BLaER1 treated with 17β-estradiol and CSF1 and Interleukin-3, amounts not matched to agents 10 nM and 100 nM (cell line): ENCODE measurements at regions not wholly inside any gene's neighbourhood (a gene's known extent, or its start where the extent isn't known, plus 50 kb on each side); places are given as distances from the start of the nearest gene placed in this dataset.
A peak's percentile ranks its signal among the peaks of the same experiment; 100 is the strongest.

Experiments
- H3K27ac ChIP-seq, 11 experiments: shearing (Covaris generic); formaldehyde crosslinking; 2 replicates each; pipeline ENCODE4 v1.8.1; 2022
- H3K27me3 ChIP-seq, 11 experiments: shearing (Covaris generic); formaldehyde crosslinking; 2 replicates each; pipeline ENCODE4 v1.8.1; 2022
- H3K36me3 ChIP-seq, 11 experiments: shearing (Covaris generic); formaldehyde crosslinking; 2 replicates each; pipeline ENCODE4 v1.8.1; 2022
- H3K4me1 ChIP-seq, 10 experiments: shearing (Covaris generic); formaldehyde crosslinking; 2 replicates each; pipeline ENCODE4 v1.8.1; 2022
- H3K4me2 ChIP-seq, 11 experiments: shearing (Covaris generic); formaldehyde crosslinking; 2 replicates each; pipeline ENCODE4 v1.8.1; 2022
- H3K4me3 ChIP-seq, 10 experiments: shearing (Covaris generic); formaldehyde crosslinking; 2 replicates each; pipeline ENCODE4 v1.8.1; 2022
- H3K9ac ChIP-seq, 11 experiments: shearing (Covaris generic); formaldehyde crosslinking; 2 replicates each; pipeline ENCODE4 v1.8.1; 2022
- H3K9me3 ChIP-seq, 11 experiments: shearing (Covaris generic); formaldehyde crosslinking; replicated peaks in 1 of 11; 2 replicates each; pipeline ENCODE4 v1.8.1; 2022
- H4K20me1 ChIP-seq, 11 experiments: shearing (Covaris generic); formaldehyde crosslinking; 2 replicates each; pipeline ENCODE4 v1.8.1; 2022
- Cebpa-rat ChIP-seq, 11 experiments: shearing (Covaris generic); IDR thresholded peaks; 2 replicates each; pipeline ENCODE4 v1.8.1; 2022

DNA sequence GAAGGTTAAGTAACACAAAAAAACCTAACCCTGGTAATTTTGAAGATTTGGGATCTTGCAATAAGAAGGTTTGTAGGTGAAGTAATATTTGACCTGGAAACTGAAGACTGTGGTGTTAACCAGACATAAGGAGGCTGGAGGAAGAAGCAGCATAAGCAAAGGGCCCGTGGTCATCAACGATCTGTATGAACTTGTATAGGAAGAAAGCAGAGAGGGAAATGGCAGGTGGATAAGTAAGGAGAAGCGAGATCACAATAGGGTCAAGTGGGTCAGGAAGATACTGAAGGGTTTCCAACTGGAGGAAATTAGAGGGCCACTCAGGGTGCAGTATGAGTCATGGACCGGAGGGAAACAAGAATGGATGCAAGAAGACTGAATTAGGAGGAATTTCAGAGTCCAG is 103.8 kb upstream of the SORBS2 start:
- Histone ChIP-seq H3K36me3 (no peaks in the 10 kb centered on the region), H3K9ac (no peak overlapping the region), H4K20me1 (no peaks in the 10 kb centered on the region; a peak in 1 of 22 replicates), H3K4me3 (no peak overlapping the region), H3K4me1 (peaks cover 0 to 1% (median 0%) of the 10 kb centered on the region in 10 experiments; a peak in 1 of 20 replicates), H3K9me3 (no peaks in the 10 kb centered on the region), H3K27ac (no peak overlapping the region), H3K27me3 (no peaks in the 10 kb centered on the region), H3K4me2 (no peak overlapping the region)
- no peak for TF ChIP-seq Cebpa-rat (IDR thresholded peaks at IDR 0.05)

- H3K36me3 ChIP-seq = no peaks in the 10 kb centered on the region
- H4K20me1 ChIP-seq = no peaks in the 10 kb centered on the region; a peak in 1 of 22 replicates
- no peak overlapping the region for H3K4me3 ChIP-seq
- no peak overlapping the region for H3K4me2 ChIP-seq
- no peaks in the 10 kb centered on the region for H3K9me3 ChIP-seq
- H3K9ac ChIP-seq = no peak overlapping the region
- H3K27ac ChIP-seq = no peak overlapping the region
- no peaks in the 10 kb centered on the region for H3K27me3 ChIP-seq
- no peak for TF ChIP-seq Cebpa-rat (IDR thresholded peaks at IDR 0.05)
- H3K4me1 ChIP-seq = peaks cover 0 to 5% (median 1%) of the 10 kb centered on the region in 10 experiments; a peak in 10 of 20 replicates
Measured at GRCh38 chr4:185916231-185916630, 104.2 kb upstream of the SORBS2 start.

GRCh38 chr4:185916683-185917082 is 104.7 kb upstream of the SORBS2 start:
- no peaks in the 10 kb centered on the region for H3K27me3 ChIP-seq
- H3K9ac ChIP-seq = no peak overlapping the region
- peaks cover 3 to 9% (median 6%) of the 10 kb centered on the region in 10 experiments for H3K4me1 ChIP-seq
- TF ChIP-seq Cebpa-rat (IDR thresholded peaks at IDR 0.05) = no peak
- no peaks in the 10 kb centered on the region for H4K20me1 ChIP-seq
- no peak overlapping the region for H3K4me2 ChIP-seq
- no peak overlapping the region for H3K4me3 ChIP-seq
- H3K27ac ChIP-seq = no peak overlapping the region
- H3K36me3 ChIP-seq = no peaks in the 10 kb centered on the region
- H3K9me3 ChIP-seq = no peaks in the 10 kb centered on the region

DNA sequence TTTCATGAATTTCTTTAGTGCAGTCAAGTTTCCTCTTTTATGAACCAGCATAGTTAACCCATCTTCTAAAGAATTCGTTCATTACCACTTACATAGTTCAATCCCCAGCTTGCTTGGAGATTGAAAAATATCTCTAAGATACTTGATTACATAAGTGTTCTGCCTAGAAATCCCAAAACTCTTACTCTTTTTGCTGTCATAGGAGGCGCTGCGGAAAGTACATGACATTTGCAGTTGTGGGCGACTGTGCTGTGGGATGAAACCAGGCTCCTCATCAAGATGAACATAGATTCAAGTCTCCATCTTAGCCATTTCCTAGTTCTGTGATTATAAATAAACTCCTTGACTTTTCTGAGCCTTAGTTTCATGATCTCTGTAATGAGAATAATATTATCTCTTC is 107.1 kb upstream of the SORBS2 start:
- TF ChIP-seq Cebpa-rat (IDR thresholded peaks at IDR 0.05) = no peak
- no peak overlapping the region for H3K9ac ChIP-seq
- no peak overlapping the region for H3K4me3 ChIP-seq
- no peak overlapping the region for H3K27ac ChIP-seq
- H3K4me2 ChIP-seq = no peak overlapping the region
- no peaks in the 10 kb centered on the region for H4K20me1 ChIP-seq
- H3K9me3 ChIP-seq = peaks cover 0 to 3% (median 0%) of the 10 kb centered on the region in 11 experiments; a peak in 1 of 22 replicates
- H3K36me3 ChIP-seq = no peaks in the 10 kb centered on the region
- H3K4me1 ChIP-seq = peaks cover 10 to 20% (median 13%) of the 10 kb centered on the region in 10 experiments
- H3K27me3 ChIP-seq = no peaks in the 10 kb centered on the region

GRCh38 chr4:185920171-185920570 is 108.2 kb upstream of the SORBS2 start:
- Histone ChIP-seq H3K27me3 (no peaks in the 10 kb centered on the region), H3K36me3 (no peaks in the 10 kb centered on the region), H3K27ac (no peak overlapping the region), H3K4me3 (no peak overlapping the region), H3K9me3 (peaks cover 0 to 10% (median 0%) of the 10 kb centered on the region in 11 experiments; a peak in 2 of 22 replicates), H3K4me1 (peaks cover 10 to 20% (median 13%) of the 10 kb centered on the region in 10 experiments), H3K4me2 (no peak overlapping the region), H4K20me1 (no peaks in the 10 kb centered on the region), H3K9ac (no peak overlapping the region)
- no peak for TF ChIP-seq Cebpa-rat (IDR thresholded peaks at IDR 0.05)

GRCh38 chr4:185920691-185921260 is 108.8 kb upstream of the SORBS2 start:
- Histone ChIP-seq H3K9me3 (peaks cover 0 to 10% (median 0%) of the 10 kb centered on the region in 11 experiments; a peak in 2 of 22 replicates), H3K27ac (no peak overlapping the region), H3K36me3 (no peaks in the 10 kb centered on the region), H3K4me2 (peak overlapping the region in 6 of 11 experiments; percentile 40 to 62 (median 52); a peak in 6 of 22 replicates), H3K27me3 (no peaks in the 10 kb centered on the region), H3K4me1 (peaks cover 10 to 20% (median 13%) of the 10 kb centered on the region in 10 experiments), H3K9ac (no peak overlapping the region), H3K4me3 (no peak overlapping the region), H4K20me1 (no peaks in the 10 kb centered on the region)
- TF ChIP-seq Cebpa-rat (IDR thresholded peaks at IDR 0.05) = no peak

- no peaks in the 10 kb centered on the region for H4K20me1 ChIP-seq
- no peak overlapping the region for H3K9ac ChIP-seq
- no peaks in the 10 kb centered on the region for H3K27me3 ChIP-seq
- H3K4me3 ChIP-seq = no peak overlapping the region
- peak overlapping the region; percentile 40 to 62 (median 48); a peak in 21 of 22 replicates for H3K4me2 ChIP-seq
- no peaks in the 10 kb centered on the region for H3K36me3 ChIP-seq
- no peak overlapping the region for H3K27ac ChIP-seq
- peaks cover 10 to 20% (median 13%) of the 10 kb centered on the region in 10 experiments for H3K4me1 ChIP-seq
- H3K9me3 ChIP-seq = peaks cover 0 to 10% (median 0%) of the 10 kb centered on the region in 11 experiments; a peak in 2 of 22 replicates
- no peak for TF ChIP-seq Cebpa-rat (IDR thresholded peaks at IDR 0.05)
Measured at GRCh38 chr4:185921583-185922555, 109.9 kb upstream of the SORBS2 start.

DNA sequence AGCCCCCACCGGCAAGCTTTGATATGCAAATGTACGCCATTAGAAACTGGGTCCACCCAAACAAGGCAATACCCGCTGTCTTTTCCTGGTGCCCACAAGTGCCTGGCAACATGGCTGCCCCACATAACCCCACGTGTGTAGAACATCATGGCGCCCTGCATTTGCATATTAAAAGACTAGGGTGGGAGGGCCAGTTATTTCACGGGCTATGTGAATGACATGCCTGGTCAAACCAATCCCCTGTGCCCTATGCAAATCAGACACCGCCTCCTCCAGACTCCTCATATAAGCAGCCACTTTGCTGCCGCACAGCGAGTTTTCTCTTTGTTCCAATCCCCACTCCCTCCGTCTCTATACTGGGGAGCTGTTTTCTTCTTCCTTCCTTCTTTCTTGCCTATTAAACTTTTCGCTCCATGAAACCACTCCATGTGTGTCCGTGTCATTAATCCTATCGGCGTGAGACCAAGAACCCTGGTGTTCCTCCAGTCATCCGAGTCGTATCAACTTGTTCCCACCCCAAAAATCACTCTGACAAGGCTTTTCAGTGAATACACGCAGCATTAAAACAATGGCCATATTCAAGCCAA is 112.6 kb upstream of the SORBS2 start:
- Histone ChIP-seq H3K36me3 (no peaks in the 10 kb centered on the region), H3K4me3 (no peak overlapping the region), H3K4me1 (peaks cover 10 to 20% (median 13%) of the 10 kb centered on the region in 10 experiments), H3K4me2 (no peak overlapping the region), H3K9ac (no peak overlapping the region), H3K27me3 (no peaks in the 10 kb centered on the region), H3K27ac (no peak overlapping the region), H4K20me1 (no peaks in the 10 kb centered on the region), H3K9me3 (peaks cover 0 to 10% (median 0%) of the 10 kb centered on the region in 11 experiments; a peak in 2 of 22 replicates)
- no peak for TF ChIP-seq Cebpa-rat (IDR thresholded peaks at IDR 0.05)

- Histone ChIP-seq H3K9ac (no peak overlapping the region), H4K20me1 (no peaks in the 10 kb centered on the region), H3K4me2 (no peak overlapping the region), H3K4me3 (no peak overlapping the region), H3K36me3 (no peaks in the 10 kb centered on the region), H3K4me1 (peaks cover 10 to 20% (median 13%) of the 10 kb centered on the region in 10 experiments), H3K27ac (no peak overlapping the region), H3K27me3 (no peaks in the 10 kb centered on the region), H3K9me3 (peaks cover 0 to 10% (median 0%) of the 10 kb centered on the region in 11 experiments; a peak in 2 of 22 replicates)
- TF ChIP-seq Cebpa-rat (IDR thresholded peaks at IDR 0.05) = no peak
Measured at GRCh38 chr4:185925910-185926360, 113.9 kb upstream of the SORBS2 start.
